SK-N-SH (cell line): ENCODE measurements at regions not wholly inside any gene's neighbourhood (a gene's known extent, or its start where the extent isn't known, plus 50 kb on each side); places are given as distances from the start of the nearest gene placed in this dataset.
A peak's percentile ranks its signal among the peaks of the same experiment; 100 is the strongest.

Experiments used
- CTCF ChIA-PET: fragments of 300-600, 350-600 bp; formaldehyde crosslinking; extraction: SDS; loops from one replicate; lab custom pipeline; 2021; lab: Yijun Ruan, JAX
- POLR2A ChIA-PET: fragments of 350-600 bp; sonication (Branson Sonifier 250); formaldehyde crosslinking; extraction: SDS; loops from one replicate; lab custom pipeline; 2020; ENCODE audit warnings: antibody characterized with exemption, inconsistent platforms; lab: Yijun Ruan, JAX
- DNase-seq: peaks from one replicate; pipeline ENCODE4 v3.0.0; 2012
- H2AFZ ChIP-seq: fragments of 200-600 bp; sonication (generic); 2 replicates; pipeline ENCODE4 v1.8.1; 2016; ENCODE audit warnings: antibody characterized with exemption, mild to moderate bottlenecking, low read depth
- H3F3A ChIP-seq: fragments of 200-600 bp; sonication (generic); replicated peaks from 2 replicates; pipeline ENCODE3; 2016; ENCODE audit warnings: antibody characterized with exemption, mild to moderate bottlenecking; ENCODE audit not compliant: insufficient read depth
- H3K27ac ChIP-seq, 2 experiments: fragments of 200-500 bp in 1 of 2; fragments of 200-600 bp in 1 of 2; sonication (Bioruptor generic) in 1 of 2; sonication (generic), shearing (Covaris generic) in 1 of 2; 2 replicates each; pipeline versions ENCODE4 v1.5.1 to v1.6.1; 2014 to 2016; ENCODE audit warnings: low read depth in 2 of 2, inconsistent platforms in 1 of 2, low read length in 1 of 2, mild to moderate bottlenecking in 1 of 2, mixed read lengths in 1 of 2
- H3K27me3 ChIP-seq: fragments of 200-600 bp; sonication (generic), shearing (Covaris generic); 2 replicates; pipeline ENCODE4 v1.6.1; 2016; ENCODE audit warnings: mixed run types; ENCODE audit not compliant: insufficient read depth
- H3K36me3 ChIP-seq, 2 experiments: fragments of 200-500 bp in 1 of 2; fragments of 200-600 bp in 1 of 2; sonication (Bioruptor generic) in 1 of 2; sonication (generic) in 1 of 2; replicated peaks in 1 of 2; 2 replicates each; pipeline versions ENCODE3 to v1.5.1; 2014 to 2016; ENCODE audit warnings: low read length in 1 of 2, mild to moderate bottlenecking in 1 of 2; ENCODE audit not compliant: insufficient read depth in 2 of 2, control insufficient read depth in 1 of 2
- H3K4me1 ChIP-seq, 2 experiments: fragments of 200-500 bp in 1 of 2; fragments of 200-600 bp in 1 of 2; sonication (Bioruptor generic) in 1 of 2; sonication (generic), shearing (Covaris generic) in 1 of 2; 2 replicates each; pipeline versions ENCODE4 v1.5.1 to v1.6.1; 2014 to 2016; ENCODE audit warnings: low read depth in 1 of 2, low read length in 1 of 2, mixed run types in 1 of 2; ENCODE audit not compliant: insufficient read depth in 2 of 2, control insufficient read depth in 1 of 2
- H3K4me2 ChIP-seq: fragments of 200-600 bp; sonication (generic), shearing (Covaris generic); 2 replicates; pipeline ENCODE4 v1.6.1; 2017; ENCODE audit warnings: mixed run types
- H3K4me3 ChIP-seq, 2 experiments: fragments of 200-500 bp in 1 of 2; fragments of 200-600 bp in 1 of 2; sonication (Bioruptor generic) in 1 of 2; sonication (generic), shearing (Covaris generic) in 1 of 2; 2 replicates each; pipeline versions ENCODE4 v1.5.1 to v1.8.1; 2014 to 2016; ENCODE audit warnings: low read depth in 2 of 2, inconsistent platforms in 1 of 2, low read length in 1 of 2, mild to moderate bottlenecking in 1 of 2, mixed read lengths in 1 of 2, moderate library complexity in 1 of 2
- H3K79me2 ChIP-seq: fragments of 200-600 bp; sonication (generic); 2 replicates; pipeline ENCODE4 v1.8.1; 2017; ENCODE audit warnings: mild to moderate bottlenecking; ENCODE audit not compliant: insufficient read depth
- H3K9ac ChIP-seq: fragments of 200-600 bp; sonication (generic); 2 replicates; pipeline ENCODE4 v1.6.1; 2017; ENCODE audit warnings: mixed run types
- H3K9me2 ChIP-seq: fragments of 200-600 bp; sonication (generic); 2 replicates; pipeline ENCODE4 v1.6.1; 2017; ENCODE audit warnings: mixed run types
- H3K9me3 ChIP-seq: fragments of 200-600 bp; sonication (generic); 2 replicates; pipeline ENCODE4 v1.6.1; 2017; ENCODE audit warnings: mixed run types, mild to moderate bottlenecking, moderate library complexity
- H4K20me1 ChIP-seq: fragments of 200-600 bp; sonication (generic); 2 replicates; pipeline ENCODE4 v1.6.1; 2017; ENCODE audit warnings: mild to moderate bottlenecking, mixed run types; ENCODE audit not compliant: insufficient read depth
- FOSL2 ChIP-seq: IDR thresholded peaks from 2 replicates; pipeline ENCODE4 v1.4.0; 2012; ENCODE audit warnings: low read depth, mild to moderate bottlenecking, moderate library complexity, borderline replicate concordance
- FOXJ3 ChIP-seq: sonication (generic); formaldehyde crosslinking; IDR thresholded peaks from 2 replicates; pipeline ENCODE4 v1.5.1; 2020; ENCODE audit warnings: mild to moderate bottlenecking, missing genetic modification reagents
- GABPA ChIP-seq: IDR thresholded peaks from 2 replicates; pipeline ENCODE4 v1.4.0; 2012; ENCODE audit warnings: low read depth, mild to moderate bottlenecking
- GATA2 ChIP-seq: sonication (generic); formaldehyde crosslinking; IDR thresholded peaks from 2 replicates; pipeline ENCODE4 v1.5.0; 2020; ENCODE audit warnings: mild to moderate bottlenecking, missing genetic modification reagents
- JUND ChIP-seq: IDR thresholded peaks from 2 replicates; pipeline ENCODE4 v1.4.0; 2012
- MEF2A ChIP-seq: IDR thresholded peaks from 2 replicates; pipeline ENCODE4 v1.4.0; 2012; ENCODE audit warnings: low read depth, borderline replicate concordance
- MXI1 ChIP-seq: IDR thresholded peaks from 2 replicates; pipeline ENCODE4 v1.6.1; 2012; ENCODE audit warnings: mild to moderate bottlenecking, low read depth, low read length, improper control_type of control experiment
- NFIC ChIP-seq: IDR thresholded peaks from 2 replicates; pipeline ENCODE4 v1.4.0; 2012; ENCODE audit warnings: borderline replicate concordance
- POLR2AphosphoS5 ChIP-seq: IDR thresholded peaks from 2 replicates; pipeline ENCODE4 v1.6.1; 2012; ENCODE audit warnings: low read depth, low read length
- RAD21 ChIP-seq: IDR thresholded peaks from 2 replicates; pipeline ENCODE4 v1.6.1; 2012; ENCODE audit warnings: mild to moderate bottlenecking, low read length
- RCOR1 ChIP-seq: fragments of 150-350 bp; IDR thresholded peaks from 2 replicates; pipeline ENCODE4 v1.6.1; 2017; ENCODE audit warnings: antibody characterized with exemption, low read length
- RXRA ChIP-seq: IDR thresholded peaks from 2 replicates; pipeline ENCODE4 v1.4.0; 2012; ENCODE audit warnings: low read depth, mild to moderate bottlenecking, borderline replicate concordance
- SMC3 ChIP-seq: IDR thresholded peaks from 2 replicates; pipeline ENCODE4 v1.6.1; 2012; ENCODE audit warnings: low read depth, low read length, improper control_type of control experiment
- TAF1 ChIP-seq: IDR thresholded peaks from 2 replicates; pipeline ENCODE4 v1.6.1; 2012; ENCODE audit warnings: low read depth, mild to moderate bottlenecking, low read length, moderate library complexity, borderline replicate concordance
- TCF12 ChIP-seq: IDR thresholded peaks from 2 replicates; pipeline ENCODE4 v1.4.0; 2012
- WGBS: methylation state at CpG from one replicate; pipeline ENCODE4 v1.1.6; 2017; ENCODE audit warnings: low lambda C conversion rate; 5-methylcytosine and 5-hydroxymethylcytosine counted together
- TF ChIP-seq, protein P1 (sequence below): IDR thresholded peaks from 2 replicates; pipeline ENCODE4 v1.6.1; 2012; ENCODE audit warnings: mild to moderate bottlenecking, low read depth, low read length, moderate library complexity
- TF ChIP-seq, protein P2 (sequence below): IDR thresholded peaks from 2 replicates; pipeline ENCODE4 v1.4.0; 2012; ENCODE audit warnings: low read depth, borderline replicate concordance
- TF ChIP-seq, protein P3 (sequence below): fragments of 200-600 bp; sonication (generic); IDR thresholded peaks from 2 replicates; pipeline ENCODE4 v1.6.1; 2017; ENCODE audit warnings: antibody characterized with exemption, mild to moderate bottlenecking, moderate library complexity

DNA sequence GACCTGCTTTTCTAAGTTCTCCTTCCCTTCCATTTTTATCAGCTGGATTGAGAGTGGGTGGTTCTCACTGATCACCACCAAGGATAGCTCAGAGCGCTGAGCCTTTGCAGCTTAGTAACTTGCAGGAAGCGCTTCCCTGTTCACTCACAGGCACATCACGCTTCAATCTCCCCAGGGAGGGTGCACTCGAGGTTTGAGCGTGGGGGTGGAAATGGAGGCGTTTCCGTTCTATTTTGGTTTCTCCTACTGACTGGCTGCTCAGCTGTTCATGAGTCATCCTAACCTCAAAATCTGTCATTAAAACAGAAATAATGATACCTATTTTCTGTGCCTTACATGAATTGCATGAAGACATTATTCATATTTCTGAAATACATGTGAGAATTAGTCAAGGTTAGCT, 292.1 kb downstream of the SPRY2 start (continued):
- TF ChIP-seq MEF2A (peak; percentile 98), TAF1 (no peak), RAD21 (no peak), GABPA (no peak), SMC3 (no peak), NFIC (peak; percentile 82), GATA2 (CRISPR knock-in tag) (no peak)
- TF ChIP-seq, protein P1, sequence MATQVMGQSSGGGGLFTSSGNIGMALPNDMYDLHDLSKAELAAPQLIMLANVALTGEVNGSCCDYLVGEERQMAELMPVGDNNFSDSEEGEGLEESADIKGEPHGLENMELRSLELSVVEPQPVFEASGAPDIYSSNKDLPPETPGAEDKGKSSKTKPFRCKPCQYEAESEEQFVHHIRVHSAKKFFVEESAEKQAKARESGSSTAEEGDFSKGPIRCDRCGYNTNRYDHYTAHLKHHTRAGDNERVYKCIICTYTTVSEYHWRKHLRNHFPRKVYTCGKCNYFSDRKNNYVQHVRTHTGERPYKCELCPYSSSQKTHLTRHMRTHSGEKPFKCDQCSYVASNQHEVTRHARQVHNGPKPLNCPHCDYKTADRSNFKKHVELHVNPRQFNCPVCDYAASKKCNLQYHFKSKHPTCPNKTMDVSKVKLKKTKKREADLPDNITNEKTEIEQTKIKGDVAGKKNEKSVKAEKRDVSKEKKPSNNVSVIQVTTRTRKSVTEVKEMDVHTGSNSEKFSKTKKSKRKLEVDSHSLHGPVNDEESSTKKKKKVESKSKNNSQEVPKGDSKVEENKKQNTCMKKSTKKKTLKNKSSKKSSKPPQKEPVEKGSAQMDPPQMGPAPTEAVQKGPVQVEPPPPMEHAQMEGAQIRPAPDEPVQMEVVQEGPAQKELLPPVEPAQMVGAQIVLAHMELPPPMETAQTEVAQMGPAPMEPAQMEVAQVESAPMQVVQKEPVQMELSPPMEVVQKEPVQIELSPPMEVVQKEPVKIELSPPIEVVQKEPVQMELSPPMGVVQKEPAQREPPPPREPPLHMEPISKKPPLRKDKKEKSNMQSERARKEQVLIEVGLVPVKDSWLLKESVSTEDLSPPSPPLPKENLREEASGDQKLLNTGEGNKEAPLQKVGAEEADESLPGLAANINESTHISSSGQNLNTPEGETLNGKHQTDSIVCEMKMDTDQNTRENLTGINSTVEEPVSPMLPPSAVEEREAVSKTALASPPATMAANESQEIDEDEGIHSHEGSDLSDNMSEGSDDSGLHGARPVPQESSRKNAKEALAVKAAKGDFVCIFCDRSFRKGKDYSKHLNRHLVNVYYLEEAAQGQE: peak; percentile 83; the same call in 1 of the 2 replicates
- TF ChIP-seq, protein P2, sequence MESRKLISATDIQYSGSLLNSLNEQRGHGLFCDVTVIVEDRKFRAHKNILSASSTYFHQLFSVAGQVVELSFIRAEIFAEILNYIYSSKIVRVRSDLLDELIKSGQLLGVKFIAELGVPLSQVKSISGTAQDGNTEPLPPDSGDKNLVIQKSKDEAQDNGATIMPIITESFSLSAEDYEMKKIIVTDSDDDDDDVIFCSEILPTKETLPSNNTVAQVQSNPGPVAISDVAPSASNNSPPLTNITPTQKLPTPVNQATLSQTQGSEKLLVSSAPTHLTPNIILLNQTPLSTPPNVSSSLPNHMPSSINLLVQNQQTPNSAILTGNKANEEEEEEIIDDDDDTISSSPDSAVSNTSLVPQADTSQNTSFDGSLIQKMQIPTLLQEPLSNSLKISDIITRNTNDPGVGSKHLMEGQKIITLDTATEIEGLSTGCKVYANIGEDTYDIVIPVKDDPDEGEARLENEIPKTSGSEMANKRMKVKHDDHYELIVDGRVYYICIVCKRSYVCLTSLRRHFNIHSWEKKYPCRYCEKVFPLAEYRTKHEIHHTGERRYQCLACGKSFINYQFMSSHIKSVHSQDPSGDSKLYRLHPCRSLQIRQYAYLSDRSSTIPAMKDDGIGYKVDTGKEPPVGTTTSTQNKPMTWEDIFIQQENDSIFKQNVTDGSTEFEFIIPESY: peak; percentile 76; the same call in 1 of the 2 replicates
- TF ChIP-seq, protein P3, sequence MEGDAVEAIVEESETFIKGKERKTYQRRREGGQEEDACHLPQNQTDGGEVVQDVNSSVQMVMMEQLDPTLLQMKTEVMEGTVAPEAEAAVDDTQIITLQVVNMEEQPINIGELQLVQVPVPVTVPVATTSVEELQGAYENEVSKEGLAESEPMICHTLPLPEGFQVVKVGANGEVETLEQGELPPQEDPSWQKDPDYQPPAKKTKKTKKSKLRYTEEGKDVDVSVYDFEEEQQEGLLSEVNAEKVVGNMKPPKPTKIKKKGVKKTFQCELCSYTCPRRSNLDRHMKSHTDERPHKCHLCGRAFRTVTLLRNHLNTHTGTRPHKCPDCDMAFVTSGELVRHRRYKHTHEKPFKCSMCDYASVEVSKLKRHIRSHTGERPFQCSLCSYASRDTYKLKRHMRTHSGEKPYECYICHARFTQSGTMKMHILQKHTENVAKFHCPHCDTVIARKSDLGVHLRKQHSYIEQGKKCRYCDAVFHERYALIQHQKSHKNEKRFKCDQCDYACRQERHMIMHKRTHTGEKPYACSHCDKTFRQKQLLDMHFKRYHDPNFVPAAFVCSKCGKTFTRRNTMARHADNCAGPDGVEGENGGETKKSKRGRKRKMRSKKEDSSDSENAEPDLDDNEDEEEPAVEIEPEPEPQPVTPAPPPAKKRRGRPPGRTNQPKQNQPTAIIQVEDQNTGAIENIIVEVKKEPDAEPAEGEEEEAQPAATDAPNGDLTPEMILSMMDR: no peak

DNA sequence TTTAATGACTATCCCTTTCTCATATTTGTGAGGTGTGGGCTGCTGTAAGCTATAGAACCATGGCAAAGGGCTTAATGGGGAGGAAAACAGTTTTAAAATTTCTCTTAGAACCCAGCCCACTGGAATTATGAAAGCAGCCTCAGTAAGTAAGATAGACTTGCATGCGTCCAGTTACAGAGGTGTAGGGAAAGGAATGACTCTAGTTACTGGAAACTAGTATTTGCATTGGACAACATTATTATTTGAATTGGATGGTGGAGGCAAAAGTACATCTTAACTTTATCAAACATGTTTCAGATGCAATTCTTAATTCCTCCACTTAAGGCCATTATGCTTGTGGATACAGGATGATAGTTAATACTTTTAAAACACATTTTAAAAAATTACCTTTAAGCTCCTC, 292.9 kb downstream of the SPRY2 start:
- Histone ChIP-seq H3K27me3 (no peaks in the 10 kb centered on the region), H3K36me3 (no peaks in the 10 kb centered on the region), H3K79me2 (no peaks in the 10 kb centered on the region), H3K4me3 (no peak overlapping the region), H3K9ac (no peak overlapping the region), H3K9me3 (no peaks in the 10 kb centered on the region), H3K4me2 (peak overlapping the region; percentile 50; the same call in 1 of the 2 replicates), H3K4me1 (peaks cover 5 to 22% of the 10 kb centered on the region in 2 experiments), H3K27ac (peak overlapping the region in 1 of 2 experiments; percentile 67; a peak in 2 of 4 replicates), H4K20me1 (no peaks in the 10 kb centered on the region), H3F3A (peaks cover 16% of the 10 kb centered on the region), H2AFZ (no peak overlapping the region), H3K9me2 (no peaks in the 10 kb centered on the region)
- 100% methylated on average over 1 of the region's 1 CpG for WGBS
- no peak for DNase-seq
- TF ChIP-seq, protein P1: no peak
- no peak for TF ChIP-seq RAD21
- no peak for TF ChIP-seq POLR2AphosphoS5
- no peak for TF ChIP-seq RCOR1
- TF ChIP-seq JUND: no peak
- no peak for TF ChIP-seq TAF1
- TF ChIP-seq FOSL2: no peak
- TF ChIP-seq GATA2 (CRISPR knock-in tag): no peak
- no peak for TF ChIP-seq TCF12
- TF ChIP-seq RXRA: no peak
- no peak for TF ChIP-seq MXI1
- no peak for TF ChIP-seq FOXJ3 (CRISPR knock-in tag)
- TF ChIP-seq SMC3: no peak
- TF ChIP-seq, protein P3: no peak
- ChIA-PET CTCF (no interaction called here), POLR2A (no interaction called here)
